ENCODE measurements at regions not wholly inside any gene's neighbourhood (a gene's known extent, or its start where the extent isn't known, plus 50 kb on each side); places are given as distances from the start of the nearest gene placed in this dataset.

DNA sequence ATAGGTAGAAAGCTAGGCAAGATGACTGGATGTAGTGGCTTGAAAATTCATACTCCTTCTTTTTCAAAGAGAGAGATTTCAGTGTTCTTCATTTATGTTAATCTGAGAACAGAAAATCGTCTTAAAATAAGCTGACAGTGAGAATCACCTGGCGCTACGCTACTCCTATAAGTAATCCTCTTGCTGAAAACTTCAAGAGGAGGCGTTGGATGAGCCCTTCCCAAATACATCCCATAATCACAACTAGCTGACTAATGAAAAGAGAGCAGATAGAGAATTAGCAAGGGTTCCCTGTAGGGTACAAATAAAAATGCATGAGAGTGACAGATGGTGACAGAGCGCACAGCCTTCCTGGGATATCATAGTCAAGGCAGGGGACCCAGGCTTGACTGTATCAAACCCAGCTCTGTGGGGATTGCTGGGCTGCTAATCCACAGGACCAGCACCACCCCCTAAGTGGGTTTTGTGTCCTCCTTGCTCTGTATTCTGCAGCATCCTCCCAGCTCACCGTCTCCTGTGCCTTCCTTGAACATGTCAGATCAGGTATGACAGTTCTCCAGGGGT is 280.2 kb downstream of the SP3 start:
- TF ChIP-seq, protein P1, sequence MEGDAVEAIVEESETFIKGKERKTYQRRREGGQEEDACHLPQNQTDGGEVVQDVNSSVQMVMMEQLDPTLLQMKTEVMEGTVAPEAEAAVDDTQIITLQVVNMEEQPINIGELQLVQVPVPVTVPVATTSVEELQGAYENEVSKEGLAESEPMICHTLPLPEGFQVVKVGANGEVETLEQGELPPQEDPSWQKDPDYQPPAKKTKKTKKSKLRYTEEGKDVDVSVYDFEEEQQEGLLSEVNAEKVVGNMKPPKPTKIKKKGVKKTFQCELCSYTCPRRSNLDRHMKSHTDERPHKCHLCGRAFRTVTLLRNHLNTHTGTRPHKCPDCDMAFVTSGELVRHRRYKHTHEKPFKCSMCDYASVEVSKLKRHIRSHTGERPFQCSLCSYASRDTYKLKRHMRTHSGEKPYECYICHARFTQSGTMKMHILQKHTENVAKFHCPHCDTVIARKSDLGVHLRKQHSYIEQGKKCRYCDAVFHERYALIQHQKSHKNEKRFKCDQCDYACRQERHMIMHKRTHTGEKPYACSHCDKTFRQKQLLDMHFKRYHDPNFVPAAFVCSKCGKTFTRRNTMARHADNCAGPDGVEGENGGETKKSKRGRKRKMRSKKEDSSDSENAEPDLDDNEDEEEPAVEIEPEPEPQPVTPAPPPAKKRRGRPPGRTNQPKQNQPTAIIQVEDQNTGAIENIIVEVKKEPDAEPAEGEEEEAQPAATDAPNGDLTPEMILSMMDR (IDR thresholded peaks at IDR 0.05): no peak
- TF ChIP-seq POLR2A (IDR thresholded peaks at IDR 0.05): no peak
